AG09309 (cell line): ENCODE measurements at regions not wholly inside any gene's neighbourhood (a gene's known extent, or its start where the extent isn't known, plus 50 kb on each side); places are given as distances from the start of the nearest gene placed in this dataset.

ENCODE experiments used
- DNase-seq: peaks from one replicate; pipeline ENCODE4 v3.0.0-alpha.2; 2010; ENCODE audit warnings: low read depth
- H3K4me3 ChIP-seq: 2 replicates; pipeline ENCODE4 v1.5.1; 2011; ENCODE audit warnings: mild to moderate bottlenecking, low read depth, low read length, moderate library complexity; ENCODE audit not compliant: control insufficient read depth
- CTCF ChIP-seq: IDR thresholded peaks from 2 replicates; pipeline ENCODE4 v1.5.1; 2011; ENCODE audit warnings: mild to moderate bottlenecking, low read depth, low read length, inconsistent platforms; ENCODE audit not compliant: insufficient read depth, control insufficient read depth; ENCODE audit errors: missing control alignments

- no peak for TF ChIP-seq CTCF
- H3K4me3 ChIP-seq: no peak overlapping the region
- no peak for DNase-seq
Measured at GRCh38 chr13:83592095-83592494, 290.2 kb downstream of the SLITRK1 start.

GRCh38 chr13:83589814-83590213 lies 292.5 kb downstream of the SLITRK1 start:
- no peak for DNase-seq
- no peak overlapping the region for H3K4me3 ChIP-seq
- TF ChIP-seq CTCF: no peak

GRCh38 chr13:83577183-83577582 lies 305.1 kb downstream of the SLITRK1 start:
- no peak for DNase-seq
- no peak overlapping the region for H3K4me3 ChIP-seq
- TF ChIP-seq CTCF: no peak

GRCh38 chr13:83568019-83568418 lies 314.3 kb downstream of the SLITRK1 start:
- DNase-seq: no peak
- no peak for TF ChIP-seq CTCF
- no peak overlapping the region for H3K4me3 ChIP-seq

- TF ChIP-seq CTCF: no peak
- no peak overlapping the region for H3K4me3 ChIP-seq
- no peak for DNase-seq
Measured at GRCh38 chr13:83563499-83563898, 318.8 kb downstream of the SLITRK1 start.

- TF ChIP-seq CTCF: no peak
- no peak overlapping the region for H3K4me3 ChIP-seq
- DNase-seq: no peak
Measured at GRCh38 chr13:83557845-83558244, 324.4 kb downstream of the SLITRK1 start.

- DNase-seq: no peak
- TF ChIP-seq CTCF: no peak
- H3K4me3 ChIP-seq: no peak overlapping the region
Measured at GRCh38 chr13:83549671-83550070, 332.6 kb downstream of the SLITRK1 start.
